VCaP (cell line): ENCODE measurements at regions not wholly inside any gene's neighbourhood (a gene's known extent, or its start where the extent isn't known, plus 50 kb on each side); places are given as distances from the start of the nearest gene placed in this dataset.

Source experiments
- H3K27ac ChIP-seq: fragments of 450-650 bp; 2 replicates; pipeline ENCODE4 v1.5.1; 2017
- TF ChIP-seq, protein P1 (sequence below): fragments of 450-650 bp; conservative IDR thresholded peaks from 2 replicates; pipeline ENCODE4 v1.5.1; 2017; ENCODE audit warnings: mild to moderate bottlenecking, moderate library complexity

DNA sequence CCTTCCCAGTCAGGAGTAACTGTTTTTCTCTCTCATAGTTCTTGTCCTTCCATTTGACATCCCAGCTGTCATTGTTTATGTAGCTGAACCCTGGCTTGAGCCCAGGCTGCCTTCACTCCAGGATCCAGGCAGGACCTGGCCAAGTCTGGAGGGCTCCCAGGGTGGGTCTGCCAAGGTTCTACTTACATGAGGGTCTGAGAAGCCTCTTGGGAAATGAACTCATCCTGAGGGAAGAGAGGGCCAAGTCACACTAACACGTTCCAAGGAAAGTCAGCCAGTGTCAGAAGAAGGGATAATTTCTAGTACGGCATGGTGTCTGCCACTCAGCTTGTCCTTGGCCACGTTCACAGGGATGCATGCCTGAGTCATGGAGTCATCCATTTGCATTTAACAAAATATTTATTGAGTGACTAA is 54.8 kb upstream of the SRD5A3 start:
- TF ChIP-seq, protein P1, sequence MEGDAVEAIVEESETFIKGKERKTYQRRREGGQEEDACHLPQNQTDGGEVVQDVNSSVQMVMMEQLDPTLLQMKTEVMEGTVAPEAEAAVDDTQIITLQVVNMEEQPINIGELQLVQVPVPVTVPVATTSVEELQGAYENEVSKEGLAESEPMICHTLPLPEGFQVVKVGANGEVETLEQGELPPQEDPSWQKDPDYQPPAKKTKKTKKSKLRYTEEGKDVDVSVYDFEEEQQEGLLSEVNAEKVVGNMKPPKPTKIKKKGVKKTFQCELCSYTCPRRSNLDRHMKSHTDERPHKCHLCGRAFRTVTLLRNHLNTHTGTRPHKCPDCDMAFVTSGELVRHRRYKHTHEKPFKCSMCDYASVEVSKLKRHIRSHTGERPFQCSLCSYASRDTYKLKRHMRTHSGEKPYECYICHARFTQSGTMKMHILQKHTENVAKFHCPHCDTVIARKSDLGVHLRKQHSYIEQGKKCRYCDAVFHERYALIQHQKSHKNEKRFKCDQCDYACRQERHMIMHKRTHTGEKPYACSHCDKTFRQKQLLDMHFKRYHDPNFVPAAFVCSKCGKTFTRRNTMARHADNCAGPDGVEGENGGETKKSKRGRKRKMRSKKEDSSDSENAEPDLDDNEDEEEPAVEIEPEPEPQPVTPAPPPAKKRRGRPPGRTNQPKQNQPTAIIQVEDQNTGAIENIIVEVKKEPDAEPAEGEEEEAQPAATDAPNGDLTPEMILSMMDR, result no peak
- H3K27ac ChIP-seq, result no peak overlapping the region

DNA sequence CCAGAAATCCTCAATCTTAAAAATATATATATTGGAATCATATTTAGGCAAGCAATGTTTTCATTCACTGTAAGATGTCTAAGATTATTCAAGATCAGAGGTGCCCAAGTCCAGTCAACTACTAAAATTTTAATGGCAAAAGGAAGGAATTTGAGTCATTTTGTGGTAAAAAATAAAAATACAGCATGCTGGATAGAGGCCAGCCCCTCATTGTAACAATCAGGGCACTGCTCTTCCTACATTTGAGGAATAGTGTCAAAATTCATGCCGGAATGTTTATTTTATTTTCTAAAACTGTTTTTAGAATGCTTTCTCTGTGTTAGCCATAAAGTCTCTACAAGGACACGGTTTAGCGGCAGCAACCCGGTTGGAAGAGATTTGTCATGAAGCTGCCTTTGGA is 49.9 kb upstream of the SRD5A3 start:
- no peak overlapping the region for H3K27ac ChIP-seq
- TF ChIP-seq, protein P1, result no peak
